Hepatic stellate cell (primary cell): ENCODE measurements at regions not wholly inside any gene's neighbourhood (a gene's known extent, or its start where the extent isn't known, plus 50 kb on each side); places are given as distances from the start of the nearest gene placed in this dataset.

ENCODE experiments used
- DNase-seq: peaks from one replicate; pipeline ENCODE4 v3.0.0; 2011; ENCODE audit warnings: low spot score

DNA sequence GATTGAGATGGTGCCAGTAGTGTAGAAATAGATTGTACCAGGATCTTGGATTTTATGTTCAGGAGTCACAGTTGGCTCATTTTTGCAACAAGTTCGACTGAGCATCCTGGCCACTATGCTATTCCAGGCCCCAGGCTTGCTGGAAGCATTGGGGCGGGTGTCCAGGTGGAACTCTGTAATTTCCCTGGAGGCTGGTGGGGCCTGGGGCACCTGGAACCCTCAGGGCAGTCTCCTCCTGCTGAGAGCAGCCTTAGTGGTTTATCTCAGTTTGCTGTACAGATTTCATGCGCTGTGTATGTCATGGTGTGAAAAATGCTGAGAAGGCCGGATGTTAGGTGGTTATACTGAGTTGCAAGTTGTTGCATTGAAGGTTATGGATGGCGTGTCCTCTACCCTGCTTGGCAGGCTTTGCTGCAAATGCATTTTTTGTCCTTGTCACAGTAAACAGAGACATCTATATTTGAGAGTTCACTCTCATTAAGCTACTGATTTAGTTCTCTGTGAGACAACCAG, 135.1 kb upstream of the MYLIP start:
- DNase-seq: no peak

GRCh38 chr6:15990179-15990578, 138.7 kb upstream of the MYLIP start:
- DNase-seq: no peak

DNA sequence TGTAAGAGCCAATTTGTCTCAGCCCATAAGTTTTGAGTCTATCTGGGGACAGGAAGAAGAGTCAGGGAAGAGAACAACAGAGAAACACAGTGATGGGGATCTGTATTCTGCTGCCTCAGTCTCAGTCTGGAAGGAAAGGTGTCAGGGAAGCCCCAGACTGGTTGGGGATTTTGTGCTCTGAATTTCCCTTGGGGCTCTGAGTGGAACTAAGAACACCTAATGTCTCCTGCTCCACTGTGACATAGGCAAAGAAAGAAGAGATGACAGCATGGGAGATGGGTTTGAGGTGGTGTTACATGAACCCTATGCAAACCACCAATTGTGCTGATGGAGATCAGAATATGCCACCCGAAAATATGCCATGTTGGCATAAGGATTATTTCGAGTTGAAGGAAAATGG, 139.5 kb upstream of the MYLIP start:
- no peak for DNase-seq

GRCh38 chr6:15987569-15987968, 141.3 kb upstream of the MYLIP start:
- no peak for DNase-seq

DNA sequence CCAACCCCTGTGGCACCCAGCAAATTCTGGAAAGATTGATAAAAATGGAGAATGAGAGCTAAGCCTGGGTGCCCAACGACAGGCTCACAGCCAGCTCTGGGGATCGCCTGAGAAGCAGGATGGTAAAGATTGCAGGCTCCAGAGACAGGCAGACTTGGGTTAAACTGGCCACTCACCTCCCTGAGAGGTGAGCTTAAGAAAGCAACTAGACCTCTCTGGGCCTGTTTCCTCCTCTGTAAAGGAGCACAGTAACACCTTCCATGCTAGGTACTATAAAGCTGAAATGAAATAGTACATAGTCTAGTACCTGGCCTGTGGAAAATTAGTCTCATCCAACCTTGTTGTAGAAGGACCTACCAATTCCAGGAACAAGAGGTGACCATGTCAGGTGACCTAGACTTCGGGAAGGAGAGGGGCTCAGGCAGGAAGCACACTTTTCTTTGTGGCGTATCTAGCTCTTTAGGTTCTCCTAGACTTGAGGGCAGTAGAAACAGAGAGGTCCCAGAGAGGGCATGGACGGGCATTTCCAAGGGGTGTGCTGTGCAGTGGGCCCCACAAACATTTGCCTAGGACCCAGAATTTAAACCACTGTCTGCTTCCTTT, 142.8 kb upstream of the MYLIP start:
- DNase-seq: no peak

DNA sequence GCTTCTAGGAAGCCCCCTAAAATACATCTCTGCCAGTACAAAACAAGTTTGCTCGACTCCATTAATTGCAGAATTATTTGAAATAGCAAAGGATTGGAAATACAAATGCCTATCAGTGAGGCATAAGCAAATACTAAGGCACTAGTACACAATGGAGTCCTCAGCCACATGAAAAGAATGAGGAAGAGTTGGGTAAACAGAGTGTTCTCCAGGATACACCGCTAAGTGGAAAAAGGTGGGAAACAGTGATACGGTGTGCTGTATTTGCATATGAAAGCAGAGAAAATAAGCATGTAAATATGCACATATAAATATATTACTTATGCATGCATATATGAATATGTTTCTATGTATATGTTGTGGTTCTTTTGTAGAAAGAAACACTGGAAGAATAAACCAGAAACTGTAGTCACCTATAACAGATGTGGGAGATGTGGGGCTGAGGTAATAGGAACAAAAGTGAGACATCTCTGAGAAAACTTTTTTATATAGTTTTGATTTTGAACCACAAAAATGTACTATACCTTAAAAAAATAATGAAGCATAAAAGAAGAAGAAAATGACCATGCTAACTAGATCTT, 143.4 kb upstream of the MYLIP start:
- no peak for DNase-seq

DNA sequence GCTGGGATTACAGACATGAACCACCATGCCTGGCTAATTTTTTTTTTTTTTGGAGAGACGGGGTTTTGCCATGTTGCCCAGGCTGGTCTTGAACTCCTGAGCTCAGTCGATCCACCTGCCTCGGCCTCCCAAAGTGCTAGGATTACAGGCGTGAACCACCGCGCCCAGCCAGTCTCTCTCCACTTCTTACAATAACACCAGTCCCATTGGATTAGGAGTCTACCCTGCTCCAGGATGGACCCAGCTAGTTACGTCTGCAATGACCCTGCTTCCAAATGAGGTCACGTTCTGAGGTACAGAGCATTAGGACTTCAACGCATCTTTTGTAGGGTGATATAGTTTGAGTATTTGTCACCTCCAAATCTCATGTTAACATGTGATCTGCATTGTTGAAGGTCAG, 146.9 kb upstream of the MYLIP start:
- no peak for DNase-seq

DNA sequence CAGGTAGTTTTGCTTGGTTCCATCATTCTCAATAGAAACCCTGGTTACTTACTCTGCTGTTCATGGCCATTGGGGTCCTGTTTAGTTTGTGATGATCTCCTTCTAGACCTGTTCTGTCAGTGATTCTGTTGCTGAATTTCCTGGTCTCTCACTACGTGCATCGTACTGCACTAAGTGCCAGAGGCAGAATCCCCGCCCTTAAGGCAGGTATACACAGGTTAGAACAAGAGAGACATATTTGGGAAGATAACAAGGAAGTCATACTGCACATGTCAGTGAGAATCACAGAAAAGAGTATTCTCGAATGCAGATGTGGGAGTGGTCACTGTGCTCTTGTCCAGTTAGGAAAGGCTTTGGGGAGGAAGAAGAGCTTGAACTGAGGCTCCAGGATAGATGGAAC, 148.1 kb upstream of the MYLIP start:
- DNase-seq: no peak

GRCh38 chr6:15978426-15978825, 150.5 kb upstream of the MYLIP start:
- no peak for DNase-seq

DNA sequence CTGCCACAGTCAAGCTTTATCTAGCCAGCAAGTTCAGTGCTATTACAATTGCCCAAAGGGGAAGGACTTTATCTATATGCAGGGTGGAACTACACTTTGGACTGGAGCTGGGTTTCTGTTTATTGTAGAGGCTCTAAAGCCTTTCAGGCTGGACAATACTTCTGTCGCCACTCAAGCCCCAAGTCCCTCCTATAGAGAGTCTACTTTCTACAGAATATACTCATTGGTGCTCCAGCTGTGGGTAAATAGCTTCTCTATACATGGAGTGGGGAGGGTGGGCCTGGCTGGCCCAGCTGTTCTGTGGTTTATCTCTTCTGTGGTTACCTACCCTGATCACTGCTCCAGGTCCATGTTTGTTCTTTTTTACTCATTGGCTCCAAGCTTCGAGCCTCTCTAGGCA, 151.8 kb upstream of the MYLIP start:
- DNase-seq: no peak

DNA sequence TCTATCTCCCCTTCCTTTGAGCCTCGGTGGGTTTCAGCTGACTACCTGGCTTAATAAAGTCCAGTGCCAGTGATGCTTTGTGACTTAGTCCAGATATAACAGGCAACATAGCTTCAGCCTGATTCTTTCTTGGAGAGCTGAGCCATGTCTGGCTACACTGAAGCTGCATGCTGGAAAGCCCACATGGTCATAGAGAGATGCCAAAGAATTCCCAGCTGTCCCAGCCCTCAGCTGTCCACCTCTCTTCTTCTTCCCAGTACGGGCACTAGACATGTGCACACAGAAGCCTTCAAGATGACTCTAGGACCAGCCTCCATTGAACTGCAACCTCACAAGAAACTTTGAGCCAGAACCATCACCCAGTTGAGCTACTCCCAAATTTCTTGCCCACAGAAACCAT, 154.1 kb upstream of the MYLIP start:
- no peak for DNase-seq

DNA sequence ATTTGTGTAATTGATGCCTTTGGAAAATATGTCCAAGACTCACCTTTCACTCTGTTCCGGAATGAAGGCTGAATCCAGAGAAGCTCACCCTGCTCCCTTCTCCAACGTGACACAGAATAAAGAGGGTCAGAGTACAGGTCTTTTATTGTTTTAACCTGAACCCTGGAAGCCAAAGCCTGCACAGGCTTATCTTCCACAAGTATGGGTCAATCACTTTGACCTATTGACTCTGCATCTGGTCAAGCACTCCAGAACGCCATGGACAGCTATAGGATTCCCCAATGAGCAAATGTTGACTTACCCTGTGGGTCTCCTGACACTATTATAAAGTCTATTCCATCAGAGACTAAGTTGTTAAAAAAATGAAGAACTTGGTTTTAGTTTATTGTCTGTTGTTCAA, 158.4 kb upstream of the MYLIP start:
- DNase-seq: no peak

GRCh38 chr6:15969236-15969778, 159.6 kb upstream of the MYLIP start:
- DNase-seq: no peak

GRCh38 chr6:15968519-15968918, 160.4 kb upstream of the MYLIP start:
- DNase-seq: no peak

- no peak for DNase-seq
Measured at GRCh38 chr6:15966000-15966520, 162.8 kb upstream of the MYLIP start.

GRCh38 chr6:15962449-15962764, 166.5 kb upstream of the MYLIP start:
- no peak for DNase-seq

- no peak for DNase-seq
Measured at GRCh38 chr6:15961635-15962448, 167.0 kb upstream of the MYLIP start.

GRCh38 chr6:15960740-15961634, 167.9 kb upstream of the MYLIP start:
- DNase-seq: no peak

DNA sequence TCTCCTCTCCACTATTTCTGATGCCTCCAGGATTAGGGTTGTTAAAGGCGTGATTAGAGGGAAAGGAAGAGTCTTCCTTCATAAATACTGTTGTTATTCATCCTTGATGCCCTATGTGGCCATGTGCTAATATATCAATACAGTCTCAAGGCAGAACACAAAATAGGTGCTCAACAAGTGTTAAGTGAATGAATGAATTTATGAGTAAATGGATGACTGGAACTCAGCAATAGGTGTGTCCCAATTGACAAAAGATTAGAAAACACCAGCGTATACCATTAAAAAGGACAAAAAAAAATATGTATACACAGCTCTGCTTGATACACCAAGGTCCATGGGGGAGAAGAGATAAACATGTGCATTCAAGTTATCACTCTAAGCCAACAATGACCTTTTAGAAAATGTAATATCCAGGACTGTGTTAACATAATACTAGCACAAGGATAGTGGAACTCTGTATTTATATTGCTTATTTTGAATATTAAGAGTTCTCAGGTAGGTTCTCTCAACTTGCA, 171.2 kb upstream of the MYLIP start:
- DNase-seq: no peak

DNA sequence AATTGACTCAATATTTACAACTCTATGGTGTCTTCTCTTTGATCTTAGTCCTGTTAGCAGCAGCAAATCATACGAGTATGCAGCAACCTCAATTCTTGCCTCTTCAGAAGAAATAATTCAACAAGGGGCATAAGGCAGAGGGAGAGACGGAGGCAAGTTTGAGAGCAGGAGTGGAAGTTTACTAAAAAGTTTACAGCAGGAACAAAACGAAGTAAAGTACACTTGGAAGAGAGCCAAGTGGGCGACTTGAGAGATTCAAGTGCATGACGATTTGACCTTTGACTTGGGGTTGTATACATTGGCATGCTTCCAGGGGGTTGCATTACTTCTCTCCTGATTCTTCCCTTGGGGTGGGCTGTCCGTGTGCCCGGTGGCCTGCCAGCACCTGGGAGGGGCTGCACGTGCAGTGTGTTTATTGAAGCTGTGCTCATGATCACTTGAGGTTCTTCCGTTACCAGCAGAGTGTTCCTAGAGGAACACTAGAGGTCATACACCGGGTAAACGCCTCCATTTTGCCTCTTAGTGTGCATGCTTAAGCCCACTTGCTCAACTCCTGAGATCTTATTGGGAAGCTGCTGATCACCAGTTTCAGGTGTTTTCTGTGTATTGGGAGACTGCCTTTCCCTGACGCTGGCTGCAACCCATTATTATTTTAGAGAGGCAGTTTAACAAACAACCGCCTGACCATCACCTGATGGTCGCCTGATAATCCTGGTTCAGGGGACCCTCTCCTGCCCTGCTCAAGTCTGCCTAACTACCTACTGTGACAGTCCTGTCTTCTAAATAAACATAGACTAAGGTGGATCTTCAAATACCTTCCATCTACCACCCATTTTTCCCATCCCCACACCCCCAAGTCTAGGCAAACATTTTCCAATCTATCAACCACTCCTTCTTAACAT, 172.4 kb upstream of the MYLIP start:
- no peak for DNase-seq

DNA sequence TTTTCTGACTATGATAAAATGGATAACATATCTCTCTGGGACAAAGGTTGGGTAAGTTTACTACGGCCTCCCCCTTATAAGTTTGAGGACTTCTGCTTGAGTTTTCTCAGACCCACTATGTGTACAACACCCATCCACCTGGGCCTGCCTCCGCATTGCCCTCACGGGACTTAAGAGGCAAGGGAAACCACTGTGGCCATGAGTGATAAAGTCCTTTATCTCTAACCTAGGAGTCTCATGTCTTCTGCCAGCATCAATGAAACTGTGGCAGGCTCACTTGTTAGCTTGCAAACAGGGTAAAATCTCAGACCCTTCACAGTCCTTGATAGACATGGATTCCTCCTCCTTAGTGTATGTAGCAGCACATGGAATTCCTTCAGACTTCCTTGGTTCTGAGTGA, 173.4 kb upstream of the MYLIP start:
- DNase-seq: no peak
